SK-N-MC (cell line): ENCODE measurements at regions not wholly inside any gene's neighbourhood (a gene's known extent, or its start where the extent isn't known, plus 50 kb on each side); places are given as distances from the start of the nearest gene placed in this dataset.
"Not testable (repeated sequence)": the region's sequence is repeated elsewhere in the genome, so short reads cannot be mapped to it uniquely, and the experiment has no call there.

Experiments used
- EZH2 ChIP-seq: fragments of 200-600 bp; sonication (generic); IDR thresholded peaks from one replicate; pipeline ENCODE4 v1.6.1; 2017; ENCODE audit warnings: antibody characterized with exemption
- FOXP2 ChIP-seq: optimal IDR thresholded peaks from 2 replicates; pipeline ENCODE3; 2011; ENCODE audit warnings: mild to moderate bottlenecking, moderate library complexity; ENCODE audit not compliant: insufficient read depth; ENCODE audit errors: extremely low read length, control extremely low read depth
- POLR2AphosphoS5 ChIP-seq: IDR thresholded peaks from 2 replicates; pipeline ENCODE4 v1.6.1; 2012; ENCODE audit warnings: mild to moderate bottlenecking, low read depth, low read length, borderline replicate concordance

- TF ChIP-seq EZH2, POLR2AphosphoS5, FOXP2: not testable (repeated sequence)
Observed at GRCh38 chr20:60790339-60790738, 461.7 kb upstream of the CDH4 start.
